ENCODE measurements at regions not wholly inside any gene's neighbourhood (a gene's known extent, or its start where the extent isn't known, plus 50 kb on each side); places are given as distances from the start of the nearest gene placed in this dataset.

GRCh38 chr9:107932046-107932445 lies 442.5 kb upstream of the KLF4 start:
- DNase-seq (ENCODE audit: insufficient read length, low spot score) (peak; percentile 26), FAIRE-seq (peak; percentile 23)

GRCh38 chr9:107931071-107931715 lies 441.6 kb upstream of the KLF4 start:
- no peak for FAIRE-seq
- no peak for DNase-seq (ENCODE audit: insufficient read length, low spot score)
- no peak for TF ChIP-seq POLR2A (IDR thresholded peaks at IDR 0.05; ENCODE audit: low read depth, low read length)

More at GRCh38 chr9:107932046-107932445, 442.5 kb upstream of the KLF4 start:
- no peak for TF ChIP-seq POLR2A (IDR thresholded peaks at IDR 0.05; ENCODE audit: low read depth, low read length)

- TF ChIP-seq POLR2A (IDR thresholded peaks at IDR 0.05; ENCODE audit: low read depth, low read length) = no peak
- DNase-seq (ENCODE audit: insufficient read length, low spot score) = no peak
- no peak for FAIRE-seq
These were observed 439.9 kb upstream of the KLF4 start for GRCh38 chr9:107929443-107929842.

GRCh38 chr9:107928701-107929371 lies 439.3 kb upstream of the KLF4 start:
- FAIRE-seq (no peak), DNase-seq (ENCODE audit: insufficient read length, low spot score) (no peak)
- no peak for TF ChIP-seq POLR2A (IDR thresholded peaks at IDR 0.05; ENCODE audit: low read depth, low read length)

- DNase-seq (ENCODE audit: insufficient read length, low spot score) (no peak), FAIRE-seq (no peak)
- TF ChIP-seq POLR2A (IDR thresholded peaks at IDR 0.05; ENCODE audit: low read depth, low read length) = no peak
These were observed 437.7 kb upstream of the KLF4 start for GRCh38 chr9:107927276-107927675.

GRCh38 chr9:107925749-107926297 lies 436.3 kb upstream of the KLF4 start:
- DNase-seq (ENCODE audit: insufficient read length, low spot score) = no peak
- no peak for TF ChIP-seq POLR2A (IDR thresholded peaks at IDR 0.05; ENCODE audit: low read depth, low read length)
- no peak for FAIRE-seq

- no peak for TF ChIP-seq POLR2A (IDR thresholded peaks at IDR 0.05; ENCODE audit: low read depth, low read length)
- no peak for FAIRE-seq
- DNase-seq (ENCODE audit: insufficient read length, low spot score) = no peak
These were observed 432.7 kb upstream of the KLF4 start for GRCh38 chr9:107922260-107922659.

GRCh38 chr9:107919263-107919662 lies 429.7 kb upstream of the KLF4 start:
- no peak for DNase-seq (ENCODE audit: insufficient read length, low spot score)
- no peak for TF ChIP-seq POLR2A (IDR thresholded peaks at IDR 0.05; ENCODE audit: low read depth, low read length)
- no peak for FAIRE-seq

GRCh38 chr9:107918749-107919148 lies 429.2 kb upstream of the KLF4 start:
- DNase-seq (ENCODE audit: insufficient read length, low spot score) = no peak
- no peak for TF ChIP-seq POLR2A (IDR thresholded peaks at IDR 0.05; ENCODE audit: low read depth, low read length)
- FAIRE-seq = no peak

GRCh38 chr9:107914151-107914550 lies 424.6 kb upstream of the KLF4 start:
- FAIRE-seq (no peak), DNase-seq (ENCODE audit: insufficient read length, low spot score) (no peak)
- TF ChIP-seq POLR2A (IDR thresholded peaks at IDR 0.05; ENCODE audit: low read depth, low read length) = no peak

GRCh38 chr9:107907715-107908114 lies 418.1 kb upstream of the KLF4 start:
- FAIRE-seq = no peak
- no peak for DNase-seq (ENCODE audit: insufficient read length, low spot score)
- no peak for TF ChIP-seq POLR2A (IDR thresholded peaks at IDR 0.05; ENCODE audit: low read depth, low read length)

GRCh38 chr9:107907255-107907654 lies 417.7 kb upstream of the KLF4 start:
- DNase-seq (ENCODE audit: insufficient read length, low spot score) = no peak
- no peak for TF ChIP-seq POLR2A (IDR thresholded peaks at IDR 0.05; ENCODE audit: low read depth, low read length)
- no peak for FAIRE-seq

GRCh38 chr9:107906074-107906473 lies 416.5 kb upstream of the KLF4 start:
- no peak for TF ChIP-seq POLR2A (IDR thresholded peaks at IDR 0.05; ENCODE audit: low read depth, low read length)
- FAIRE-seq (no peak), DNase-seq (ENCODE audit: insufficient read length, low spot score) (no peak)

- DNase-seq (ENCODE audit: insufficient read length, low spot score) (no peak), FAIRE-seq (peak; percentile 23)
- TF ChIP-seq POLR2A (IDR thresholded peaks at IDR 0.05; ENCODE audit: low read depth, low read length) = no peak
These were observed 415.9 kb upstream of the KLF4 start for GRCh38 chr9:107905308-107906020.

All from H54 (cell line).